HEK293 (cell line): ENCODE measurements at regions not wholly inside any gene's neighbourhood (a gene's known extent, or its start where the extent isn't known, plus 50 kb on each side); places are given as distances from the start of the nearest gene placed in this dataset.

Source experiments
- CTCF ChIA-PET: fragments of 350-600 bp; formaldehyde crosslinking; extraction: SDS; loops from one replicate; lab custom pipeline; 2021; ENCODE audit warnings: antibody characterized with exemption; lab: Yijun Ruan, JAX
- POLR2A ChIA-PET: fragments of 300-600 bp; formaldehyde crosslinking; extraction: SDS; loops from one replicate; lab custom pipeline; 2020; ENCODE audit warnings: antibody characterized with exemption, inconsistent platforms; lab: Yijun Ruan, JAX
- H3K27ac ChIP-seq: fragments of 200-500 bp; sonication (Bioruptor generic); 2 replicates; pipeline ENCODE4 v1.5.1; 2014; ENCODE audit warnings: low read depth, low read length, control low read depth, inconsistent platforms; ENCODE audit errors: extremely low read depth
- H3K36me3 ChIP-seq, 2 experiments: fragments of 200-500 bp in 1 of 2; sonication (Bioruptor generic) in 1 of 2; 1 replicate in 1 of 2; 2 replicates in 1 of 2; pipeline ENCODE4 v1.5.1; 2014 to 2017; ENCODE audit warnings: inconsistent platforms in 2 of 2, low read length in 2 of 2; ENCODE audit not compliant: control insufficient read depth in 2 of 2, insufficient read depth in 1 of 2
- H3K4me1 ChIP-seq: fragments of 200-500 bp; sonication (Bioruptor generic); 2 replicates; pipeline ENCODE4 v1.5.1; 2014; ENCODE audit warnings: mild to moderate bottlenecking, low read length, inconsistent platforms; ENCODE audit not compliant: control insufficient read depth, insufficient read depth
- H3K4me3 ChIP-seq: 2 replicates; pipeline ENCODE4 v1.5.1; 2011; ENCODE audit warnings: low read depth, mild to moderate bottlenecking, control low read depth, low read length, moderate library complexity
- H3K9me3 ChIP-seq: fragments of 200-500 bp; sonication (Bioruptor generic); 2 replicates; pipeline ENCODE4 v1.5.1; 2014; ENCODE audit warnings: low read depth, low read length, inconsistent platforms; ENCODE audit not compliant: control insufficient read depth, insufficient read depth
- EGR2 ChIP-seq: fragments of 450-650 bp; formaldehyde crosslinking; IDR thresholded peaks from 2 replicates; pipeline ENCODE4 v1.5.1; 2016; ENCODE audit warnings: low read depth, missing biosample characterization, missing genetic modification characterization
- SCRT1 ChIP-seq: fragments of 450-650 bp; formaldehyde crosslinking; IDR thresholded peaks from 2 replicates; pipeline ENCODE4 v1.5.1; 2016; ENCODE audit warnings: missing biosample characterization, missing genetic modification characterization, borderline replicate concordance
- ZBTB17 ChIP-seq: fragments of 450-650 bp; formaldehyde crosslinking; IDR thresholded peaks from 2 replicates; pipeline ENCODE4 v1.5.1; 2016; ENCODE audit warnings: missing biosample characterization, missing genetic modification characterization
- ZEB2 ChIP-seq: fragments of 450-650 bp; formaldehyde crosslinking; IDR thresholded peaks from 2 replicates; pipeline ENCODE4 v1.5.1; 2016; ENCODE audit warnings: missing biosample characterization, missing genetic modification characterization
- ZFHX2 ChIP-seq: fragments of 450-650 bp; formaldehyde crosslinking; conservative IDR thresholded peaks from 2 replicates; pipeline ENCODE4 v1.5.1; 2016; ENCODE audit warnings: missing biosample characterization, missing genetic modification characterization
- ZNF132 ChIP-seq: fragments of 450-650 bp; formaldehyde crosslinking; IDR thresholded peaks from 2 replicates; pipeline ENCODE4 v1.5.1; 2017; ENCODE audit warnings: missing biosample characterization, missing genetic modification characterization, borderline replicate concordance
- ZNF175 ChIP-seq: fragments of 450-650 bp; formaldehyde crosslinking; IDR thresholded peaks from 2 replicates; pipeline ENCODE4 v1.5.1; 2016; ENCODE audit warnings: missing biosample characterization, missing genetic modification characterization
- ZNF239 ChIP-seq: fragments of 450-650 bp; formaldehyde crosslinking; IDR thresholded peaks from 2 replicates; pipeline ENCODE4 v1.5.1; 2016; ENCODE audit warnings: missing biosample characterization, missing genetic modification characterization
- ZNF266 ChIP-seq: fragments of 450-650 bp; formaldehyde crosslinking; IDR thresholded peaks from 2 replicates; pipeline ENCODE4 v1.5.1; 2016; ENCODE audit warnings: missing biosample characterization, missing genetic modification characterization, low read depth
- ZNF274 ChIP-seq, 2 experiments: fragments of 200-500 bp in 1 of 2; fragments of 450-650 bp in 1 of 2; sonication (Bioruptor generic) in 1 of 2; formaldehyde crosslinking in 1 of 2; IDR thresholded peaks; 2 replicates each; pipeline versions ENCODE4 v1.5.1 to v1.6.1; 2014 to 2016; ENCODE audit warnings: borderline replicate concordance in 1 of 2, inconsistent platforms in 1 of 2, low read length in 1 of 2, missing biosample characterization in 1 of 2, missing genetic modification characterization in 1 of 2
- ZNF596 ChIP-seq: fragments of 450-650 bp; IDR thresholded peaks from 2 replicates; pipeline ENCODE4 v1.5.0; 2018; ENCODE audit warnings: missing biosample characterization, mild to moderate bottlenecking, missing genetic modification characterization, moderate library complexity
- ZNF654 ChIP-seq: fragments of 450-650 bp; formaldehyde crosslinking; IDR thresholded peaks from 2 replicates; pipeline ENCODE4 v1.5.1; 2016; ENCODE audit warnings: low read depth, missing biosample characterization, missing genetic modification characterization
- ZNF670 ChIP-seq: fragments of 450-650 bp; formaldehyde crosslinking; IDR thresholded peaks from 2 replicates; pipeline ENCODE4 v1.5.1; 2016; ENCODE audit warnings: missing biosample characterization, missing genetic modification characterization, low read depth
- ZNF677 ChIP-seq: fragments of 450-650 bp; IDR thresholded peaks from 2 replicates; pipeline ENCODE4 v1.5.0; 2018; ENCODE audit warnings: missing biosample characterization, mild to moderate bottlenecking, missing genetic modification characterization, moderate library complexity
- ZNF707 ChIP-seq: fragments of 450-650 bp; formaldehyde crosslinking; IDR thresholded peaks from 2 replicates; pipeline ENCODE4 v1.5.1; 2016; ENCODE audit warnings: missing biosample characterization, missing genetic modification characterization
- ZNF791 ChIP-seq: fragments of 450-650 bp; formaldehyde crosslinking; IDR thresholded peaks from 2 replicates; pipeline ENCODE4 v1.5.1; 2016; ENCODE audit warnings: missing biosample characterization, missing genetic modification characterization
- ZSCAN16 ChIP-seq: fragments of 450-650 bp; formaldehyde crosslinking; IDR thresholded peaks from 2 replicates; pipeline ENCODE4 v1.5.1; 2016; ENCODE audit warnings: missing biosample characterization, missing genetic modification characterization
- ZSCAN30 ChIP-seq: fragments of 450-650 bp; IDR thresholded peaks from 2 replicates; pipeline ENCODE4 v1.5.1; 2018; ENCODE audit warnings: missing biosample characterization, mild to moderate bottlenecking, missing genetic modification characterization, moderate library complexity
- TF ChIP-seq, protein P1 (sequence below): fragments of 450-650 bp; formaldehyde crosslinking; IDR thresholded peaks from 2 replicates; pipeline ENCODE4 v1.5.1; 2016; ENCODE audit warnings: missing biosample characterization, missing genetic modification characterization
- TF ChIP-seq, protein P2 (sequence below): fragments of 450-650 bp; formaldehyde crosslinking; IDR thresholded peaks from 2 replicates; pipeline ENCODE4 v1.5.1; 2017; ENCODE audit warnings: missing biosample characterization, missing genetic modification characterization
- TF ChIP-seq, protein P3 (sequence below): fragments of 450-650 bp; formaldehyde crosslinking; IDR thresholded peaks from 2 replicates; pipeline ENCODE4 v1.5.1; 2017; ENCODE audit warnings: missing biosample characterization, missing genetic modification characterization
- TF ChIP-seq, protein P4 (sequence below): fragments of 450-650 bp; formaldehyde crosslinking; conservative IDR thresholded peaks from 2 replicates; pipeline ENCODE4 v1.5.1; 2016; ENCODE audit warnings: low read depth, missing biosample characterization, missing genetic modification characterization

DNA sequence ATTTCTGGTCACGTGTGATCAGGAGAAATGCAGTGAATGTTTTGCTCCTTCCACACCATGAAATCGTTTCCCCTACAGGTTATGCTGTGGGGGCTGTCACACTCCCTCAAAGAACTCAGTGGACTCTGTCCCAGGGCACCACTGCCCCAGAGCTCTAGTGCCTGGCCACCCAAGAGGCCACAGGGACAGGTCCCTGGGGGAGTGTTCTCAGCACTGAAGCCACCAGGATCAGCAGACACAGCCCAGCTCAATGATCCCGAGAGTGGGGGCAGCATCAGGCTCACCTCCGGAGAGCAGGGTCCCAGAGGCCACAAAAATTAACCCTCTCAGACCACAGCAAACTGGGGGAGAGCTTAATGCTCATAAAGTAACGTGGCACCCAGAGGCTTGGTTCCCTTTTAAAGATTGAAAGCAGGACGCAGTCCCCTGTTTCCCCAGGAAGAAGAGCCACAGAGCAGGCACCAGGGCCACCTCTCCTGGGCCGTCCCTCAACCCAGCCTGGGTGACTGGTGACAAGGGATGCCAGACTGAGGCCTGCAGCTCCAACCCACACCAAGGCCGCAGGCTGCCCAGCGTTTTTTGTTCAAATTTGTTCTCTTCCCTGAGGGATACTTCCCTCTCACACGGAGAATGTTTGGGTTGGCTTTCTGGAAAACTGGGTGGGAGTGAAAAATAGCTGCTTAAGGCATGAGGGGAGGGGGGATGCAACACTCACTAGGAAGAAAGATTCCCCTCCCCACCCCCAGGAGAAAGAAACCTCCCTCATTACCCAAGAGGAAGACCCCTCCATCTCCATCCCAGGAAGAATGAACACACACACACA lies 123.3 kb upstream of the IGF1R start:
- Histone ChIP-seq H3K9me3 (no peaks in the 10 kb centered on the region), H3K27ac (no peak overlapping the region), H3K36me3 (no peaks in the 10 kb centered on the region), H3K4me3 (no peak overlapping the region), H3K4me1 (no peaks in the 10 kb centered on the region)
- CTCF ChIA-PET: interaction anchor here (1.0 to 2.6 kb wide), 3 partner anchors 14 to 133 kb away, joined by 3 to 11 read pairs (median 8); no protein-coding TSS in a partner anchor
- POLR2A ChIA-PET: no interaction called here
- no peak for TF ChIP-seq ZBTB17
- TF ChIP-seq SCRT1 (tag by site-specific recombination): no peak
- no peak for TF ChIP-seq ZNF266 (tag by site-specific recombination)
- TF ChIP-seq ZNF596 (tag by site-specific recombination): no peak
- no peak for TF ChIP-seq ZSCAN16 (tag by site-specific recombination)
- TF ChIP-seq, protein P1, sequence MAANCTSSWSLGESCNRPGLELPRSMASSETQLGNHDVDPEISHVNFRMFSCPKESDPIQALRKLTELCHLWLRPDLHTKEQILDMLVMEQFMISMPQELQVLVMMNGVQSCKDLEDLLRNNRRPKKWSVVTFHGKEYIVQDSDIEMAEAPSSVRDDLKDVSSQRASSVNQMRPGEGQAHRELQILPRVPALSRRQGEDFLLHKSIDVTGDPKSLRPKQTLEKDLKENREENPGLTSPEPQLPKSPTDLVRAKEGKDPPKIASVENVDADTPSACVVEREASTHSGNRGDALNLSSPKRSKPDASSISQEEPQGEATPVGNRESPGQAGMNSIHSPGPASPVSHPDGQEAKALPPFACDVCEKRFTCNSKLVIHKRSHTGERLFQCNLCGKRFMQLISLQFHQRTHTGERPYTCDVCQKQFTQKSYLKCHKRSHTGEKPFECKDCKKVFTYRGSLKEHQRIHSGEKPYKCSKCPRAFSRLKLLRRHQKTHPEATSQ (tag by site-specific recombination): no peak
- TF ChIP-seq, protein P2, sequence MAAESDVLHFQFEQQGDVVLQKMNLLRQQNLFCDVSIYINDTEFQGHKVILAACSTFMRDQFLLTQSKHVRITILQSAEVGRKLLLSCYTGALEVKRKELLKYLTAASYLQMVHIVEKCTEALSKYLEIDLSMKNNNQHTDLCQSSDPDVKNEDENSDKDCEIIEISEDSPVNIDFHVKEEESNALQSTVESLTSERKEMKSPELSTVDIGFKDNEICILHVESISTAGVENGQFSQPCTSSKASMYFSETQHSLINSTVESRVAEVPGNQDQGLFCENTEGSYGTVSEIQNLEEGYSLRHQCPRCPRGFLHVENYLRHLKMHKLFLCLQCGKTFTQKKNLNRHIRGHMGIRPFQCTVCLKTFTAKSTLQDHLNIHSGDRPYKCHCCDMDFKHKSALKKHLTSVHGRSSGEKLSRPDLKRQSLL: no peak
- no peak for TF ChIP-seq ZSCAN30
- TF ChIP-seq ZEB2 (tag by site-specific recombination): no peak
- TF ChIP-seq, protein P3, sequence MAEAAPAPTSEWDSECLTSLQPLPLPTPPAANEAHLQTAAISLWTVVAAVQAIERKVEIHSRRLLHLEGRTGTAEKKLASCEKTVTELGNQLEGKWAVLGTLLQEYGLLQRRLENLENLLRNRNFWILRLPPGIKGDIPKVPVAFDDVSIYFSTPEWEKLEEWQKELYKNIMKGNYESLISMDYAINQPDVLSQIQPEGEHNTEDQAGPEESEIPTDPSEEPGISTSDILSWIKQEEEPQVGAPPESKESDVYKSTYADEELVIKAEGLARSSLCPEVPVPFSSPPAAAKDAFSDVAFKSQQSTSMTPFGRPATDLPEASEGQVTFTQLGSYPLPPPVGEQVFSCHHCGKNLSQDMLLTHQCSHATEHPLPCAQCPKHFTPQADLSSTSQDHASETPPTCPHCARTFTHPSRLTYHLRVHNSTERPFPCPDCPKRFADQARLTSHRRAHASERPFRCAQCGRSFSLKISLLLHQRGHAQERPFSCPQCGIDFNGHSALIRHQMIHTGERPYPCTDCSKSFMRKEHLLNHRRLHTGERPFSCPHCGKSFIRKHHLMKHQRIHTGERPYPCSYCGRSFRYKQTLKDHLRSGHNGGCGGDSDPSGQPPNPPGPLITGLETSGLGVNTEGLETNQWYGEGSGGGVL: no peak
- TF ChIP-seq ZNF677: no peak
- no peak for TF ChIP-seq ZNF791 (tag by site-specific recombination)
- no peak for TF ChIP-seq ZNF707 (tag by site-specific recombination)
- TF ChIP-seq ZNF670 (tag by site-specific recombination): no peak
- TF ChIP-seq ZNF654: no peak
- no peak for TF ChIP-seq ZNF175 (tag by site-specific recombination)
- TF ChIP-seq, protein P4, sequence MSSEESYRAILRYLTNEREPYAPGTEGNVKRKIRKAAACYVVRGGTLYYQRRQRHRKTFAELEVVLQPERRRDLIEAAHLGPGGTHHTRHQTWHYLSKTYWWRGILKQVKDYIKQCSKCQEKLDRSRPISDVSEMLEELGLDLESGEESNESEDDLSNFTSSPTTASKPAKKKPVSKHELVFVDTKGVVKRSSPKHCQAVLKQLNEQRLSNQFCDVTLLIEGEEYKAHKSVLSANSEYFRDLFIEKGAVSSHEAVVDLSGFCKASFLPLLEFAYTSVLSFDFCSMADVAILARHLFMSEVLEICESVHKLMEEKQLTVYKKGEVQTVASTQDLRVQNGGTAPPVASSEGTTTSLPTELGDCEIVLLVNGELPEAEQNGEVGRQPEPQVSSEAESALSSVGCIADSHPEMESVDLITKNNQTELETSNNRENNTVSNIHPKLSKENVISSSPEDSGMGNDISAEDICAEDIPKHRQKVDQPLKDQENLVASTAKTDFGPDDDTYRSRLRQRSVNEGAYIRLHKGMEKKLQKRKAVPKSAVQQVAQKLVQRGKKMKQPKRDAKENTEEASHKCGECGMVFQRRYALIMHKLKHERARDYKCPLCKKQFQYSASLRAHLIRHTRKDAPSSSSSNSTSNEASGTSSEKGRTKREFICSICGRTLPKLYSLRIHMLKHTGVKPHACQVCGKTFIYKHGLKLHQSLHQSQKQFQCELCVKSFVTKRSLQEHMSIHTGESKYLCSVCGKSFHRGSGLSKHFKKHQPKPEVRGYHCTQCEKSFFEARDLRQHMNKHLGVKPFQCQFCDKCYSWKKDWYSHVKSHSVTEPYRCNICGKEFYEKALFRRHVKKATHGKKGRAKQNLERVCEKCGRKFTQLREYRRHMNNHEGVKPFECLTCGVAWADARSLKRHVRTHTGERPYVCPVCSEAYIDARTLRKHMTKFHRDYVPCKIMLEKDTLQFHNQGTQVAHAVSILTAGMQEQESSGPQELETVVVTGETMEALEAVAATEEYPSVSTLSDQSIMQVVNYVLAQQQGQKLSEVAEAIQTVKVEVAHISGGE (tag by site-specific recombination): no peak
- TF ChIP-seq ZNF132: no peak

DNA sequence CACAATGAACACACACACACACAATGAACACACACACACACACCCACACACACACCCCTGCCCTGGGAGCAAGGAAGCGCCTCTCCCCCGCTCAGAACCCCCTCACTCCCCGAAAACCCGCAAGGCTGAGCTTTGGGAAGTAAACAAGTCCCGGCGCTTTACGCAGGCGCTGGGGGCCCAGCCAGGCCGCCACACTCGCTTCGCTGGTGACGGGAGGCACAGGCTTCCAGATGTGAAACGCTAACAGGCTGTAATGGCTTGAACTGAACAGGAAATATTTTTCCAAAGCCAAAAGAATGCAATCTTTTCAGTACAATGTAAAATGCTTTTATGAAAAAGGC lies 122.7 kb upstream of the IGF1R start:
- CTCF ChIA-PET: interaction anchor here (1.0 kb wide), 1 partner anchor 14 kb away, joined by 3 read pairs; no protein-coding TSS in a partner anchor
- TF ChIP-seq ZNF274 (IDR thresholded peaks at IDR 0.05; ENCODE audit: low read length) (no peak), ZNF274 (tag by site-specific recombination; IDR thresholded peaks at IDR 0.05; ENCODE audit: borderline replicate concordance) (no peak), EGR2 (tag by site-specific recombination) (peak; percentile 37; the same call in 1 of the 2 replicates), ZNF239 (no peak), ZFHX2 (tag by site-specific recombination) (peak; percentile 48)
- H3K27ac ChIP-seq: no peak overlapping the region
- POLR2A ChIA-PET: no interaction called here
- H3K4me1 ChIP-seq: no peaks in the 10 kb centered on the region
- H3K9me3 ChIP-seq: no peaks in the 10 kb centered on the region
- H3K4me3 ChIP-seq: no peak overlapping the region
- H3K36me3 ChIP-seq: no peaks in the 10 kb centered on the region
